H1 (cell line): ENCODE measurements at regions not wholly inside any gene's neighbourhood (a gene's known extent, or its start where the extent isn't known, plus 50 kb on each side); places are given as distances from the start of the nearest gene placed in this dataset.

Source experiments
- CTCF ChIA-PET: fragments of 300-600 bp; sonication (Branson Sonifier 250); formaldehyde crosslinking; loops from one replicate; lab custom pipeline; 2021; ENCODE audit not compliant: partially characterized antibody; lab: Charles Lee
- POLR2A ChIA-PET: fragments of 300-600 bp; sonication (Branson Sonifier 250); formaldehyde crosslinking; loops from one replicate; lab custom pipeline; 2021; ENCODE audit warnings: inconsistent platforms; ENCODE audit not compliant: partially characterized antibody; lab: Charles Lee
- DNase-seq, 2 experiments: peaks; one replicate each; pipeline versions ENCODE4 v3.0.0 to v3.0.0-alpha.2; 2010 to 2022; ENCODE audit warnings: low spot score in 2 of 2, low read depth in 1 of 2, mixed read lengths in 1 of 2
- FAIRE-seq: peaks from 2 replicates; lab custom pipeline; 2011; peaks lifted over from hg19 to GRCh38; lab: Jason Lieb, UNC
- H2AFZ ChIP-seq: 2 replicates; pipeline ENCODE4 v1.8.1; 2012; ENCODE audit warnings: low read length, inconsistent platforms
- H2AK5ac ChIP-seq: 2 replicates; pipeline ENCODE4 v1.6.1; 2013; ENCODE audit warnings: low read depth, low read length
- H2BK120ac ChIP-seq: replicated peaks from 2 replicates; pipeline ENCODE3; 2013; ENCODE audit warnings: low read depth, low read length, inconsistent platforms
- H2BK12ac ChIP-seq: 2 replicates; pipeline ENCODE4 v1.6.1; 2013; ENCODE audit warnings: low read depth, low read length
- H2BK15ac ChIP-seq: 2 replicates; pipeline ENCODE4 v1.6.1; 2013; ENCODE audit warnings: low read length
- H2BK20ac ChIP-seq: 2 replicates; pipeline ENCODE4 v1.6.1; 2013; ENCODE audit warnings: low read length
- H2BK5ac ChIP-seq: 2 replicates; pipeline ENCODE4 v1.6.1; 2013; ENCODE audit warnings: low read depth, low read length
- H3K14ac ChIP-seq: 2 replicates; pipeline ENCODE4 v1.6.1; 2013; ENCODE audit warnings: inconsistent platforms; ENCODE audit not compliant: insufficient read length
- H3K18ac ChIP-seq: 2 replicates; pipeline ENCODE4 v1.6.1; 2013; ENCODE audit warnings: low read length; ENCODE audit errors: extremely low read depth
- H3K23ac ChIP-seq: 2 replicates; pipeline ENCODE4 v1.6.1; 2013; ENCODE audit warnings: inconsistent platforms; ENCODE audit not compliant: insufficient read length
- H3K23me2 ChIP-seq: 2 replicates; pipeline ENCODE4 v1.6.1; 2013; ENCODE audit warnings: low read depth, low read length
- H3K27ac ChIP-seq: 2 replicates; pipeline ENCODE4 v1.6.1; 2011; ENCODE audit warnings: low read depth, low read length, inconsistent platforms
- H3K27me3 ChIP-seq, 4 experiments: replicated peaks in 1 of 4; 1 replicate in 1 of 4; 2 replicates in 3 of 4; pipeline versions ENCODE4 v1.6.1 to v1.8.1; 2011 to 2013; ENCODE audit warnings: low read length in 3 of 4, mild to moderate bottlenecking in 3 of 4, inconsistent platforms in 2 of 4, mixed read lengths in 2 of 4, moderate library complexity in 1 of 4; ENCODE audit not compliant: control insufficient read depth in 3 of 4, insufficient read depth in 3 of 4; ENCODE audit errors: extremely low read depth in 1 of 4
- H3K36me3 ChIP-seq, 4 experiments: 2 replicates each; pipeline versions ENCODE4 v1.6.1 to v1.8.1; 2011 to 2013; ENCODE audit warnings: mild to moderate bottlenecking in 4 of 4, low read length in 3 of 4, moderate library complexity in 2 of 4, control low read depth in 1 of 4, inconsistent platforms in 1 of 4; ENCODE audit not compliant: insufficient read depth in 4 of 4, control insufficient read depth in 2 of 4
- H3K4ac ChIP-seq: replicated peaks from 2 replicates; pipeline ENCODE3; 2013; ENCODE audit warnings: low read length, low read depth, mixed read lengths, inconsistent platforms; ENCODE audit not compliant: insufficient read length
- H3K4me1 ChIP-seq, 4 experiments: replicated peaks in 1 of 4; 1 replicate in 1 of 4; 2 replicates in 3 of 4; pipeline versions ENCODE4 v1.6.1 to v1.8.1; 2011 to 2013; ENCODE audit warnings: low read length in 3 of 4, inconsistent platforms in 2 of 4, mixed read lengths in 1 of 4; ENCODE audit not compliant: insufficient read depth in 4 of 4, control insufficient read depth in 3 of 4
- H3K4me2 ChIP-seq, 2 experiments: 2 replicates each; pipeline versions ENCODE4 v1.6.1 to v1.8.1; 2011 to 2013; ENCODE audit warnings: low read depth in 2 of 2, low read length in 2 of 2, control low read depth in 1 of 2, inconsistent platforms in 1 of 2, mild to moderate bottlenecking in 1 of 2; ENCODE audit not compliant: insufficient read depth in 1 of 2
- H3K4me3 ChIP-seq, 4 experiments: fragments of 200-600, 300-600 bp in 1 of 4; sonication (generic), shearing (Covaris generic), sonication (Bioruptor Twin) in 1 of 4; 2 replicates each; pipeline versions ENCODE4 v1.5.1 to v1.8.1; 2011 to 2016; ENCODE audit warnings: low read length in 4 of 4, low read depth in 3 of 4, control low read depth in 2 of 4, inconsistent platforms in 2 of 4, mild to moderate bottlenecking in 2 of 4, mixed read lengths in 1 of 4, moderate library complexity in 1 of 4; ENCODE audit not compliant: insufficient read depth in 2 of 4; ENCODE audit errors: extremely low read depth in 1 of 4
- H3K56ac ChIP-seq: replicated peaks from 2 replicates; pipeline ENCODE3; 2013; ENCODE audit warnings: low read depth, mild to moderate bottlenecking, mixed read lengths, low read length, inconsistent platforms; ENCODE audit not compliant: insufficient read length
- H3K79me1 ChIP-seq: 2 replicates; pipeline ENCODE4 v1.6.1; 2013; ENCODE audit warnings: low read depth, low read length, control low read depth
- H3K79me2 ChIP-seq, 2 experiments: 2 replicates each; pipeline versions ENCODE4 v1.6.1 to v1.8.1; 2012 to 2013; ENCODE audit warnings: low read length in 2 of 2, mild to moderate bottlenecking in 2 of 2, inconsistent platforms in 1 of 2; ENCODE audit not compliant: insufficient read depth in 2 of 2, control insufficient read depth in 1 of 2
- H3K9ac ChIP-seq, 4 experiments: replicated peaks in 1 of 4; 1 replicate in 1 of 4; 2 replicates in 3 of 4; pipeline versions ENCODE4 v1.6.1 to v1.8.1; 2011 to 2013; ENCODE audit warnings: low read depth in 3 of 4, low read length in 3 of 4, control low read depth in 2 of 4, mild to moderate bottlenecking in 2 of 4, moderate library complexity in 2 of 4, inconsistent platforms in 1 of 4; ENCODE audit errors: extremely low read depth in 1 of 4
- H3K9me3 ChIP-seq, 2 experiments: 2 replicates each; pipeline versions ENCODE4 v1.6.1 to v1.8.1; 2012 to 2013; ENCODE audit warnings: mild to moderate bottlenecking in 2 of 2, moderate library complexity in 2 of 2, control low read depth in 1 of 2, inconsistent platforms in 1 of 2, low read depth in 1 of 2, low read length in 1 of 2, mixed read lengths in 1 of 2; ENCODE audit not compliant: insufficient read depth in 2 of 2
- H4K20me1 ChIP-seq, 2 experiments: replicated peaks in 1 of 2; 2 replicates each; pipeline versions ENCODE3 to v1.8.1; 2011 to 2013; ENCODE audit warnings: inconsistent platforms in 2 of 2, low read length in 2 of 2, mild to moderate bottlenecking in 1 of 2; ENCODE audit not compliant: insufficient read depth in 2 of 2, control insufficient read depth in 1 of 2
- H4K5ac ChIP-seq: 2 replicates; pipeline ENCODE4 v1.6.1; 2013; ENCODE audit warnings: low read length, low read depth, mixed read lengths, inconsistent platforms; ENCODE audit not compliant: insufficient read length
- H4K8ac ChIP-seq: 2 replicates; pipeline ENCODE4 v1.8.0; 2013; ENCODE audit warnings: mild to moderate bottlenecking, moderate library complexity, low read length, inconsistent platforms; ENCODE audit not compliant: insufficient read depth; ENCODE audit errors: extremely low read depth
- H4K91ac ChIP-seq: replicated peaks from 2 replicates; pipeline ENCODE3; 2013; ENCODE audit warnings: low read length, mixed read lengths, inconsistent platforms; ENCODE audit not compliant: insufficient read length
- CHD1 ChIP-seq: IDR thresholded peaks from 2 replicates; pipeline ENCODE4 v1.6.1; 2012; ENCODE audit warnings: low read depth, low read length, improper control_type of control experiment
- CHD2 ChIP-seq: IDR thresholded peaks from 2 replicates; pipeline ENCODE4 v1.6.1; 2012; ENCODE audit warnings: low read length, improper control_type of control experiment
- EGR1 ChIP-seq: IDR thresholded peaks from 2 replicates; pipeline ENCODE4 v1.6.1; 2011; ENCODE audit warnings: low read depth, low read length, borderline replicate concordance
- EZH2 ChIP-seq: fragments of 200-600 bp; sonication (generic); IDR thresholded peaks from 2 replicates; pipeline ENCODE4 v1.7.1; 2012; ENCODE audit warnings: low read depth, mild to moderate bottlenecking, moderate library complexity, low read length, inconsistent platforms; ENCODE audit not compliant: severe bottlenecking
- KDM4A ChIP-seq: IDR thresholded peaks from one replicate; pipeline ENCODE4 v1.7.1; 2012; ENCODE audit warnings: low read depth, mild to moderate bottlenecking, moderate library complexity, low read length, inconsistent platforms; ENCODE audit not compliant: severe bottlenecking
- NANOG ChIP-seq: IDR thresholded peaks from 2 replicates; pipeline ENCODE4 v1.6.1; 2011; ENCODE audit warnings: low read length, low read depth, mild to moderate bottlenecking, inconsistent platforms; ENCODE audit not compliant: insufficient read depth, poor library complexity, severe bottlenecking
- RFX5 ChIP-seq: IDR thresholded peaks from 2 replicates; pipeline ENCODE4 v1.6.1; 2011; ENCODE audit warnings: low read depth, low read length, improper control_type of control experiment, borderline replicate concordance
- RXRA ChIP-seq: IDR thresholded peaks from 2 replicates; pipeline ENCODE4 v1.6.1; 2011; ENCODE audit warnings: low read depth, mild to moderate bottlenecking, low read length, moderate library complexity; ENCODE audit not compliant: insufficient read depth
- SAP30 ChIP-seq: fragments of 300-600 bp; sonication (generic); IDR thresholded peaks from 2 replicates; pipeline ENCODE4 v1.7.1; 2012; ENCODE audit warnings: low read length, moderate library complexity, mild to moderate bottlenecking, inconsistent platforms; ENCODE audit not compliant: insufficient read depth, insufficient replicate concordance
- SIRT6 ChIP-seq: IDR thresholded peaks from one replicate; pipeline ENCODE4 v1.7.1; 2012; ENCODE audit warnings: low read length, inconsistent platforms
- SIX5 ChIP-seq: IDR thresholded peaks from 2 replicates; pipeline ENCODE4 v1.6.1; 2011; ENCODE audit warnings: mild to moderate bottlenecking, low read depth, low read length
- SRF ChIP-seq: IDR thresholded peaks from 2 replicates; pipeline ENCODE4 v1.6.1; 2011; ENCODE audit warnings: mild to moderate bottlenecking, low read depth, low read length, moderate library complexity
- TAF7 ChIP-seq: optimal IDR thresholded peaks from 2 replicates; pipeline ENCODE3; 2011; ENCODE audit warnings: low read depth, mild to moderate bottlenecking, inconsistent platforms, low read length, moderate library complexity, borderline replicate concordance
- TBP ChIP-seq: IDR thresholded peaks from 2 replicates; pipeline ENCODE4 v1.6.1; 2011; ENCODE audit warnings: low read depth, low read length, improper control_type of control experiment
- WGBS, 2 experiments: shearing (Covaris generic) in 1 of 2; methylation state at CpG; one replicate each; pipeline versions ENCODE4 v1.1.6 to v1.1.7; 2013 to 2015; ENCODE audit warnings: low lambda C conversion rate in 2 of 2, mixed read lengths in 2 of 2, inconsistent platforms in 1 of 2, low coverage in 1 of 2, missing lambda C conversion rate in 1 of 2; ENCODE audit not compliant: insufficient replicate concordance in 2 of 2, insufficient coverage in 1 of 2, insufficient read length in 1 of 2; ENCODE audit errors: extremely low coverage in 1 of 2, missing lambda C conversion rate in 1 of 2; 5-methylcytosine and 5-hydroxymethylcytosine counted together
- TF ChIP-seq, protein P1 (sequence below): IDR thresholded peaks from 2 replicates; pipeline ENCODE4 v1.6.1; 2011; ENCODE audit warnings: low read length, improper control_type of control experiment

DNA sequence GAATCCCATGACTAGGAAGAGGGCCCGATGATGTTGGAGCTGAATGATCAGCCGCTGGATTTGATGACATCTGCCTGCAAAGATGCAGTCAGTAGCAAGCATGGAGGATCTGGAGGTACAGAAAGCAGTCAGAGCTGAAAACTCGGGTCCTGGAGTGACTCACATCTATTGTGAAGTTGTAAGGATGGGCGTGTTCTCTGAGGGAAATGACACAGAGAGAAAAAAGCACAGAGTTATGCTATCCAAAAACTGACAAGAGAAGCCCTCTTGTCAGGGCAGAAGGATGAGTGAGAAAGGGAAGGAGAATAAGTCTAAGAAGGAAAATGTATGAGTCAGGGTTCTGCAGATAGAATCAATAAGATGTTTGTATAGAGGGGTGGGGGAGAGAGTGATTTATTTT, 380.4 kb upstream of the CCDC196 start:
- FAIRE-seq (no peak), DNase-seq (no peak)
- Histone ChIP-seq H3K56ac (no peak overlapping the region), H2BK5ac (no peak overlapping the region), H2BK120ac (no peak overlapping the region), H3K79me1 (no peaks in the 10 kb centered on the region), H4K5ac (no peak overlapping the region), H2BK15ac (no peak overlapping the region), H4K20me1 (no peaks in the 10 kb centered on the region), H3K4me2 (no peak overlapping the region), H3K9me3 (no peaks in the 10 kb centered on the region), H3K27ac (no peak overlapping the region), H3K4me1 (no peaks in the 10 kb centered on the region), H2BK20ac (0 out of 2 replicates have a peak overlapping the region, but pooled peaks have one; percentile 26), H3K9ac (no peak overlapping the region), H2AFZ (no peak overlapping the region), H2BK12ac (no peak overlapping the region), H3K79me2 (no peaks in the 10 kb centered on the region), H3K23ac (no peak overlapping the region), H4K91ac (no peak overlapping the region), H3K18ac (no peak overlapping the region), H3K23me2 (no peaks in the 10 kb centered on the region), H2AK5ac (no peak overlapping the region), H3K36me3 (no peaks in the 10 kb centered on the region), H3K27me3 (no peaks in the 10 kb centered on the region), H3K4ac (no peak overlapping the region), H3K14ac (no peak overlapping the region), H3K4me3 (no peak overlapping the region), H4K8ac (no peak overlapping the region)
- CTCF ChIA-PET = no interaction called here
- POLR2A ChIA-PET = no interaction called here
- 85% methylated on average over 4 of the region's 4 CpGs; no CpG with 5 or more reads in 1 of the 2 experiments for WGBS, 2 experiments
- TF ChIP-seq EZH2 = no peak
- TF ChIP-seq, protein P1, sequence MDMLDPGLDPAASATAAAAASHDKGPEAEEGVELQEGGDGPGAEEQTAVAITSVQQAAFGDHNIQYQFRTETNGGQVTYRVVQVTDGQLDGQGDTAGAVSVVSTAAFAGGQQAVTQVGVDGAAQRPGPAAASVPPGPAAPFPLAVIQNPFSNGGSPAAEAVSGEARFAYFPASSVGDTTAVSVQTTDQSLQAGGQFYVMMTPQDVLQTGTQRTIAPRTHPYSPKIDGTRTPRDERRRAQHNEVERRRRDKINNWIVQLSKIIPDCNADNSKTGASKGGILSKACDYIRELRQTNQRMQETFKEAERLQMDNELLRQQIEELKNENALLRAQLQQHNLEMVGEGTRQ = no peak
- no peak for TF ChIP-seq CHD1
- no peak for TF ChIP-seq RXRA
- no peak for TF ChIP-seq TBP
- no peak for TF ChIP-seq SIRT6
- no peak for TF ChIP-seq SIX5
- no peak for TF ChIP-seq SRF
- no peak for TF ChIP-seq TAF7
- no peak for TF ChIP-seq KDM4A
- TF ChIP-seq SAP30 = no peak
- no peak for TF ChIP-seq EGR1
- TF ChIP-seq CHD2 = no peak
- no peak for TF ChIP-seq NANOG
- TF ChIP-seq RFX5 = no peak
